WTC11 (cell line): ENCODE measurements at regions not wholly inside any gene's neighbourhood (a gene's known extent, or its start where the extent isn't known, plus 50 kb on each side); places are given as distances from the start of the nearest gene placed in this dataset.
A peak's percentile ranks its signal among the peaks of the same experiment; 100 is the strongest.

Source experiments
- ATAC-seq: fragments of 200-7000 bp; cut with Tn5 transposase; 2 replicates; pipeline ENCODE4 v1.10.0; 2021; ENCODE audit warnings: mild to moderate bottlenecking, moderate library complexity
- CTCF ChIA-PET: fragments of 300-600 bp; sonication (Branson Sonifier 250); formaldehyde crosslinking; loops from one replicate; lab custom pipeline; 2021; ENCODE audit warnings: antibody characterized with exemption; lab: Charles Lee
- POLR2A ChIA-PET: fragments of 350-600 bp; sonication (Branson Sonifier 250); formaldehyde crosslinking; loops from one replicate; lab custom pipeline; 2021; ENCODE audit warnings: antibody characterized with exemption; lab: Charles Lee
- DNase-seq: peaks from one replicate; pipeline ENCODE4 v3.0.0; 2021; ENCODE audit warnings: low spot score
- H3K27ac Mint-ChIP-seq: 2 replicates; pipeline ENCODE4 v1.8.0; 2021; ENCODE audit warnings: mixed read lengths
- H3K27me3 Mint-ChIP-seq: 2 replicates; pipeline ENCODE4 v1.8.0; 2021; ENCODE audit warnings: low read depth, mild to moderate bottlenecking, moderate library complexity, mixed read lengths
- H3K36me3 Mint-ChIP-seq: 2 replicates; pipeline ENCODE4 v1.8.0; 2021; ENCODE audit warnings: mixed read lengths
- H3K4me1 Mint-ChIP-seq: 2 replicates; pipeline ENCODE4 v1.8.0; 2022; ENCODE audit warnings: mixed read lengths
- H3K4me3 Mint-ChIP-seq: 2 replicates; pipeline ENCODE4 v1.8.0; 2021; ENCODE audit warnings: mild to moderate bottlenecking, moderate library complexity, mixed read lengths
- H3K9me3 Mint-ChIP-seq: 2 replicates; pipeline ENCODE4 v1.8.0; 2021; ENCODE audit warnings: mixed read lengths
- ATF1 ChIP-seq: sonication (generic); formaldehyde crosslinking; IDR thresholded peaks from 2 replicates; pipeline ENCODE4 v1.8.1; 2023; ENCODE audit warnings: mild to moderate bottlenecking, moderate library complexity, missing genetic modification reagents
- CBFB ChIP-seq: sonication (generic); formaldehyde crosslinking; IDR thresholded peaks from 2 replicates; pipeline ENCODE4 v1.8.1; 2022; ENCODE audit warnings: mild to moderate bottlenecking, low read depth, missing genetic modification reagents
- E2F4 ChIP-seq: sonication (generic); formaldehyde crosslinking; IDR thresholded peaks from 2 replicates; pipeline ENCODE4 v1.8.1; 2022; ENCODE audit warnings: low read depth, mild to moderate bottlenecking, moderate library complexity, missing genetic modification reagents, borderline replicate concordance
- GABPB1 ChIP-seq: sonication (generic); formaldehyde crosslinking; IDR thresholded peaks from 2 replicates; pipeline ENCODE4 v1.8.1; 2023; ENCODE audit warnings: mild to moderate bottlenecking, missing genetic modification reagents
- GTF2I ChIP-seq: fragments of 250-450 bp; sonication (Bioruptor Pico); conservative IDR thresholded peaks from 2 replicates; pipeline ENCODE4 v1.4.0; 2021; ENCODE audit warnings: mild to moderate bottlenecking
- HMGA2 ChIP-seq: fragments of 250-450 bp; sonication (Bioruptor Pico); IDR thresholded peaks from 2 replicates; pipeline ENCODE4 v1.4.0; 2021; ENCODE audit warnings: mild to moderate bottlenecking, moderate library complexity
- IRF2 ChIP-seq: sonication (generic); formaldehyde crosslinking; IDR thresholded peaks from 2 replicates; pipeline ENCODE4 v1.8.0; 2022; ENCODE audit warnings: low read depth, missing genetic modification reagents, borderline replicate concordance
- MXD4 ChIP-seq: fragments of 250-450 bp; sonication (Bioruptor Pico); IDR thresholded peaks from 2 replicates; pipeline ENCODE4 v1.8.0; 2021; ENCODE audit warnings: mild to moderate bottlenecking, moderate library complexity, borderline replicate concordance
- MYBL2 ChIP-seq: sonication (generic); formaldehyde crosslinking; IDR thresholded peaks from 2 replicates; pipeline ENCODE4 v1.8.1; 2023; ENCODE audit warnings: mild to moderate bottlenecking, moderate library complexity, missing genetic modification reagents
- NFATC4 ChIP-seq: fragments of 250-450 bp; sonication (Bioruptor Pico); IDR thresholded peaks from 2 replicates; pipeline ENCODE4 v1.9.0; 2021; ENCODE audit warnings: mild to moderate bottlenecking
- NFYB ChIP-seq: sonication (generic); formaldehyde crosslinking; conservative IDR thresholded peaks from 2 replicates; pipeline ENCODE4 v1.8.0; 2022; ENCODE audit warnings: low read depth, missing genetic modification reagents
- NR1H2 ChIP-seq: sonication (generic); formaldehyde crosslinking; IDR thresholded peaks from 2 replicates; pipeline ENCODE4 v1.9.0; 2021; ENCODE audit warnings: mild to moderate bottlenecking, moderate library complexity, missing genetic modification reagents
- NR3C1 ChIP-seq: sonication (generic); formaldehyde crosslinking; conservative IDR thresholded peaks from 2 replicates; pipeline ENCODE4 v1.8.1; 2023; ENCODE audit warnings: low read depth, mild to moderate bottlenecking, missing genetic modification reagents
- OVOL2 ChIP-seq: fragments of 250-450 bp; sonication (Bioruptor Pico); IDR thresholded peaks from 2 replicates; pipeline ENCODE4 v1.9.0; 2021; ENCODE audit warnings: mild to moderate bottlenecking, borderline replicate concordance
- PREB ChIP-seq: sonication (generic); formaldehyde crosslinking; IDR thresholded peaks from 2 replicates; pipeline ENCODE4 v1.8.1; 2022; ENCODE audit warnings: mild to moderate bottlenecking, missing genetic modification reagents, moderate library complexity, borderline replicate concordance
- SMAD4 ChIP-seq: sonication (generic); formaldehyde crosslinking; IDR thresholded peaks from 2 replicates; pipeline ENCODE4 v1.8.0; 2022; ENCODE audit warnings: mild to moderate bottlenecking, missing genetic modification reagents
- SP1 ChIP-seq: sonication (generic); formaldehyde crosslinking; conservative IDR thresholded peaks from 2 replicates; pipeline ENCODE4 v1.8.1; 2022; ENCODE audit warnings: missing genetic modification reagents
- TCF7 ChIP-seq: sonication (generic); formaldehyde crosslinking; IDR thresholded peaks from 2 replicates; pipeline ENCODE4 v1.8.0; 2022; ENCODE audit warnings: mild to moderate bottlenecking, low read depth, missing genetic modification reagents, moderate library complexity
- ZMAT4 ChIP-seq: fragments of 250-450 bp; sonication (Bioruptor Pico); IDR thresholded peaks from 2 replicates; pipeline ENCODE4 v1.9.0; 2021; ENCODE audit warnings: mild to moderate bottlenecking
- ZNF138 ChIP-seq: sonication (generic); formaldehyde crosslinking; conservative IDR thresholded peaks from 2 replicates; pipeline ENCODE4 v1.8.1; 2022; ENCODE audit warnings: mild to moderate bottlenecking, moderate library complexity, missing genetic modification reagents
- ZNF263 ChIP-seq: sonication (generic); formaldehyde crosslinking; IDR thresholded peaks from 2 replicates; pipeline ENCODE4 v1.8.1; 2022; ENCODE audit warnings: low read depth, mild to moderate bottlenecking, moderate library complexity, missing genetic modification reagents
- ZNF671 ChIP-seq: fragments of 250-450 bp; sonication (Bioruptor Pico); IDR thresholded peaks from 2 replicates; pipeline ENCODE4 v1.8.0; 2021; ENCODE audit warnings: mild to moderate bottlenecking
- TF ChIP-seq, protein P1 (sequence below): sonication (generic); formaldehyde crosslinking; IDR thresholded peaks from 2 replicates; pipeline ENCODE4 v1.8.1; 2023; ENCODE audit warnings: mild to moderate bottlenecking, missing genetic modification reagents
- TF ChIP-seq, protein P2 (sequence below): sonication (generic); formaldehyde crosslinking; IDR thresholded peaks from 2 replicates; pipeline ENCODE4 v1.8.1; 2023; ENCODE audit warnings: mild to moderate bottlenecking, missing genetic modification reagents, moderate library complexity
- TF ChIP-seq, protein P3 (sequence below): sonication (generic); formaldehyde crosslinking; IDR thresholded peaks from 2 replicates; pipeline ENCODE4 v1.8.1; 2022; ENCODE audit warnings: missing genetic modification reagents, borderline replicate concordance
- TF ChIP-seq, protein P4 (sequence below): sonication (generic); formaldehyde crosslinking; IDR thresholded peaks from 2 replicates; pipeline ENCODE4 v1.8.1; 2023; ENCODE audit warnings: mild to moderate bottlenecking, missing genetic modification reagents, moderate library complexity

DNA sequence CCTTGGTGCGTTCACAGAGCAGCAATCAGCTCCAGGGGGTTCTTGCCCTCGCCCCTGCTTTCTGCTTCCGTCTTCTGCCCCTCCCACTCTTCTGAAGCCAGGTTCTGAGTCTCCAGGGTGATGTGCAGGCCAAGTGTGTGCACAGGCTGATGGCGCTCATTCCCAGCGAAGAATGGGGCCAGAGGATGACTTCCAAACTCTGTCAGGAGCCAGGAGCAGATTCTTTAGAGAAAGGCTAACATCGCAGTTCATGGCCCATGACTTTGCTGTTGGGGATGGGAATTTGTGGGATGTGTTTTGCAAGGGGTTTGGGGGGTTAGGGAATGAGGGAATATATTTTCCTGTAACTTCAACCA is 56.1 kb upstream of the CCN6 start:
- TF ChIP-seq CBFB: no peak
- TF ChIP-seq MYBL2 (CRISPR knock-in tag): no peak
- no peak for TF ChIP-seq IRF2 (CRISPR knock-in tag)
- no peak for TF ChIP-seq NR3C1 (CRISPR knock-in tag)
- no peak for TF ChIP-seq OVOL2 (CRISPR knock-in tag)
- TF ChIP-seq, protein P1, sequence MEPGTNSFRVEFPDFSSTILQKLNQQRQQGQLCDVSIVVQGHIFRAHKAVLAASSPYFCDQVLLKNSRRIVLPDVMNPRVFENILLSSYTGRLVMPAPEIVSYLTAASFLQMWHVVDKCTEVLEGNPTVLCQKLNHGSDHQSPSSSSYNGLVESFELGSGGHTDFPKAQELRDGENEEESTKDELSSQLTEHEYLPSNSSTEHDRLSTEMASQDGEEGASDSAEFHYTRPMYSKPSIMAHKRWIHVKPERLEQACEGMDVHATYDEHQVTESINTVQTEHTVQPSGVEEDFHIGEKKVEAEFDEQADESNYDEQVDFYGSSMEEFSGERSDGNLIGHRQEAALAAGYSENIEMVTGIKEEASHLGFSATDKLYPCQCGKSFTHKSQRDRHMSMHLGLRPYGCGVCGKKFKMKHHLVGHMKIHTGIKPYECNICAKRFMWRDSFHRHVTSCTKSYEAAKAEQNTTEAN (CRISPR knock-in tag): no peak
- no peak for TF ChIP-seq ZNF138 (CRISPR knock-in tag)
- TF ChIP-seq ZMAT4 (CRISPR knock-in tag): no peak
- TF ChIP-seq, protein P2, sequence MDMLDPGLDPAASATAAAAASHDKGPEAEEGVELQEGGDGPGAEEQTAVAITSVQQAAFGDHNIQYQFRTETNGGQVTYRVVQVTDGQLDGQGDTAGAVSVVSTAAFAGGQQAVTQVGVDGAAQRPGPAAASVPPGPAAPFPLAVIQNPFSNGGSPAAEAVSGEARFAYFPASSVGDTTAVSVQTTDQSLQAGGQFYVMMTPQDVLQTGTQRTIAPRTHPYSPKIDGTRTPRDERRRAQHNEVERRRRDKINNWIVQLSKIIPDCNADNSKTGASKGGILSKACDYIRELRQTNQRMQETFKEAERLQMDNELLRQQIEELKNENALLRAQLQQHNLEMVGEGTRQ (CRISPR knock-in tag): no peak
- TF ChIP-seq ATF1 (CRISPR knock-in tag): no peak
- TF ChIP-seq MXD4 (CRISPR knock-in tag): no peak
- no peak for TF ChIP-seq PREB (CRISPR knock-in tag)
- TF ChIP-seq SP1: no peak
- TF ChIP-seq NFATC4 (CRISPR knock-in tag): no peak
- no peak for TF ChIP-seq ZNF263
- TF ChIP-seq NR1H2: no peak
- no peak for TF ChIP-seq TCF7 (CRISPR knock-in tag)
- no peak for TF ChIP-seq NFYB (CRISPR knock-in tag)
- Mint-ChIP-seq H3K27ac (no peak overlapping the region), H3K9me3 (no peaks in the 10 kb centered on the region), H3K4me3 (no peak overlapping the region), H3K4me1 (peaks cover 19% of the 10 kb centered on the region), H3K27me3 (no peaks in the 10 kb centered on the region; the same call in none of the 2 replicates), H3K36me3 (no peaks in the 10 kb centered on the region)
- ChIA-PET CTCF (interaction anchor here (0.9 to 2.3 kb wide), 3 partner anchors 13 to 287 kb away, joined by 3 to 17 read pairs (median 3); no protein-coding TSS in a partner anchor), POLR2A (no interaction called here)
- DNase-seq (peak; percentile 14), ATAC-seq (no peak)

- Mint-ChIP-seq H3K36me3 (no peaks in the 10 kb centered on the region), H3K9me3 (no peaks in the 10 kb centered on the region), H3K4me1 (peaks cover 10% of the 10 kb centered on the region), H3K27ac (no peak overlapping the region), H3K4me3 (no peak overlapping the region), H3K27me3 (peaks cover 2% of the 10 kb centered on the region)
- CTCF ChIA-PET: no interaction called here
- DNase-seq (no peak), ATAC-seq (no peak)
- POLR2A ChIA-PET: no interaction called here
- no peak for TF ChIP-seq CBFB
- TF ChIP-seq GTF2I (CRISPR knock-in tag): no peak
- TF ChIP-seq MYBL2 (CRISPR knock-in tag): no peak
- TF ChIP-seq IRF2 (CRISPR knock-in tag): no peak
- no peak for TF ChIP-seq ZNF671
- TF ChIP-seq SMAD4 (CRISPR knock-in tag): no peak
- TF ChIP-seq, protein P1 (CRISPR knock-in tag): no peak
- TF ChIP-seq GABPB1 (CRISPR knock-in tag): no peak
- no peak for TF ChIP-seq NR1H2
- TF ChIP-seq OVOL2 (CRISPR knock-in tag): no peak
- TF ChIP-seq ATF1 (CRISPR knock-in tag): no peak
- TF ChIP-seq E2F4 (CRISPR knock-in tag): no peak
- TF ChIP-seq HMGA2: no peak
- TF ChIP-seq, protein P3, sequence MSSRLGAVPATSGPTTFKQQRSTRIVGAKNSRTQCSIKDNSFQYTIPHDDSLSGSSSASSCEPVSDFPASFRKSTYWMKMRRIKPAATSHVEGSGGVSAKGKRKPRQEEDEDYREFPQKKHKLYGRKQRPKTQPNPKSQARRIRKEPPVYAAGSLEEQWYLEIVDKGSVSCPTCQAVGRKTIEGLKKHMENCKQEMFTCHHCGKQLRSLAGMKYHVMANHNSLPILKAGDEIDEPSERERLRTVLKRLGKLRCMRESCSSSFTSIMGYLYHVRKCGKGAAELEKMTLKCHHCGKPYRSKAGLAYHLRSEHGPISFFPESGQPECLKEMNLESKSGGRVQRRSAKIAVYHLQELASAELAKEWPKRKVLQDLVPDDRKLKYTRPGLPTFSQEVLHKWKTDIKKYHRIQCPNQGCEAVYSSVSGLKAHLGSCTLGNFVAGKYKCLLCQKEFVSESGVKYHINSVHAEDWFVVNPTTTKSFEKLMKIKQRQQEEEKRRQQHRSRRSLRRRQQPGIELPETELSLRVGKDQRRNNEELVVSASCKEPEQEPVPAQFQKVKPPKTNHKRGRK (CRISPR knock-in tag): no peak
- TF ChIP-seq, protein P4, sequence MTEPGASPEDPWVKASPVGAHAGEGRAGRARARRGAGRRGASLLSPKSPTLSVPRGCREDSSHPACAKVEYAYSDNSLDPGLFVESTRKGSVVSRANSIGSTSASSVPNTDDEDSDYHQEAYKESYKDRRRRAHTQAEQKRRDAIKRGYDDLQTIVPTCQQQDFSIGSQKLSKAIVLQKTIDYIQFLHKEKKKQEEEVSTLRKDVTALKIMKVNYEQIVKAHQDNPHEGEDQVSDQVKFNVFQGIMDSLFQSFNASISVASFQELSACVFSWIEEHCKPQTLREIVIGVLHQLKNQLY (CRISPR knock-in tag): no peak
Measured at GRCh38 chr6:112002307-112002706, 51.6 kb upstream of the CCN6 start.
